Activated CD8-positive, alpha-beta memory T cell treated with anti-CD3 and anti-CD28 coated beads for 24 hours (primary cell): ENCODE measurements at regions not wholly inside any gene's neighbourhood (a gene's known extent, or its start where the extent isn't known, plus 50 kb on each side); places are given as distances from the start of the nearest gene placed in this dataset.
"Not testable (repeated sequence)": the region's sequence is repeated elsewhere in the genome, so short reads cannot be mapped to it uniquely, and the experiment has no call there.

Experiments
- DNase-seq: peaks from one replicate; pipeline ENCODE4 v3.0.0-alpha.2; 2020

DNA sequence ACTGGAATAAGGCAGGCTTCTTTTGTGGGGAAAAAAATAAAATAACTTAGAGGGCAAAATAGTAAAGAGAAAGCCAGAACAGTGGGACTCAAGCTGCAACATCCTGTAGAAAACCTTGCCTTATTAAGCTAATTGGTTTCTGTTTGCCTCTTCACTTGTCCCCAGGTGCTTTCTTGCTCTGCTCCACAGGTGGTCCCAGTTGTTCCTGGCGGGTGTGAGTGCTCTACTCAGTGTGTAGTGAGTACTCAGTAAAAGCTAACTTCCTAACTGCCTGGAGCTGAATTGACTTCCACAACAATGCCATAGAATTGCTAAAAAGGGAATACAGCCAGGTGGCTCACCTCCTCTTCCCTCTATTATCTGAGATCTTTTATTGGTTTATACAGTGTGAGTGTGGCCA lies 930.2 kb downstream of the C4orf33 start:
- DNase-seq, result no peak

GRCh38 chr4:130027973-130028372 lies 932.0 kb downstream of the C4orf33 start:
- no peak for DNase-seq

- DNase-seq, result no peak
Observed at GRCh38 chr4:130028552-130028951, 932.6 kb downstream of the C4orf33 start.

DNA sequence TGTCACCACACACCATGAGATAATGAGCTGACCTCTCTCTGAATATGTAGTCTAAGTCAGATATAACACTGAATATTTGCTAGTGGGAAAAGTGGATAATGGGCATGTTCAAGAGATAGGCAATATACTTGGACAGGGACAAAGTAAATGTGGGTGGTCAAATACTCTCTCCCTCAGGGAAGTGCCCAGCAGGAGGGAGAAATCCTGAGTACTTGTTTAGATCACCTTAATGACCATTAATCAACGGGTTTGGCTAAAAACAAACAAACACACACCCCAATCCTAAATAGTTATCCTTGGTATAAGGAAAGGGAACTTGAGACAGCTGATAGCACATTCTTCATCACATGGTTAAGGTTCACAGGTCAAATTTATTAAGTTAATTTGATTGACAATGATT lies 933.5 kb downstream of the C4orf33 start:
- no peak for DNase-seq

- no peak for DNase-seq
Observed at GRCh38 chr4:130031858-130032257, 935.9 kb downstream of the C4orf33 start.

DNA sequence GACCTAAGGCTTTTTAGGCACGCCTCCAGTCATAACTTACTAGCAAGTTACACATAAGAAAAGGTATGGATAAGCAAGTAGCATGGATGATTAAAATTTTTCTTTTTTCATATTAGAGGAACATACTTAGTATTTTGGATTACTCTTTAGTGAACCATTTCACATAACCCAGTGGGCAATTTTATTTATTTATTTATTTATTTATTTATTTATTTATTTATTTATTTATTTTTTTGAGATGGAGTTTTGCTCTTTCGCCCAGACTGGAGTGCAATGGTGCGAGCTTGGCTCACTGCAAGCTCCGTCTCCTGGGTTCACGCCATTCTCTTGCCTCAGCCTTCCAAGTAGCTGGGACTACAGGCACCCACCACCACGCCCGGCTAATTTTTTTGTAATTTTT lies 937.7 kb downstream of the C4orf33 start:
- DNase-seq, result not testable (repeated sequence)

DNA sequence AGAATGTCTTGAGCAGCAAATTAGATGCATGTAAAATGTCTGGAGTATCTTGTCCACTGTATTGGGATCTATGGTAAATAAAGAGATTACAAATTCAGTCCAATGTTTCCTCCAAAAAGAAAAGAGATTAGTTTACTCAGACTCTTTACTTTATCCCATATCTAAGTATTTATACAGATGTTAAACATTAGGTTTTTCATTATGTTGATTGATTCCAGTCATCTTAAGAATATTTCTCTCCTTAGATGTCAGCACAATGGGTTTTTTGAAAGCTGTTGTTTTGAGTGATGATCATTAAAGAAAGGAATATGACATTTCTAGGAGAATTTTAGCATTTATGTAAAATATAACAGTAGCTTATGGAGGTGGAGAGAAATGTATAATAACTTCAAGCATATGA lies 938.9 kb downstream of the C4orf33 start:
- DNase-seq, result no peak

- DNase-seq, result no peak
Observed at GRCh38 chr4:130035391-130035790, 939.4 kb downstream of the C4orf33 start.

DNA sequence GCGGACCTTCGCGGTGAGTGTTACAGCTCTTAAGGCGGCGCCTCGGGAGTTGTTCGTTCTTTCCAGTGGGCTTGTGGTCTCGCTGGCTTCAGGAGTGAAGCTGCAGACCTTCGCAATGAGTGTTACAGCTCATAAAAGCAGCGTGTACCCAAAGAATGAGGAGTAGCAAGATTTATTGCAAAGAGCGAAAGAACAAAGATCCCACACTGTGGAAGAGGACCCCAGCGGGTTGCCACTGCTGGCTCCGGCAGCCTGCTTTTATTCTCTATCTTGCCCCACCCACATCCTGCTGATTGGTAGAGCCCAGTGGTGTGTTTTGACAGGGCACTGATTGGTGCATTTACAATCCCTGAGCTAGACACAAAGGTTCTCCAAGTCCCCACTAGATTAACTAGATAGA lies 941.9 kb downstream of the C4orf33 start:
- DNase-seq, result not testable (repeated sequence)

DNA sequence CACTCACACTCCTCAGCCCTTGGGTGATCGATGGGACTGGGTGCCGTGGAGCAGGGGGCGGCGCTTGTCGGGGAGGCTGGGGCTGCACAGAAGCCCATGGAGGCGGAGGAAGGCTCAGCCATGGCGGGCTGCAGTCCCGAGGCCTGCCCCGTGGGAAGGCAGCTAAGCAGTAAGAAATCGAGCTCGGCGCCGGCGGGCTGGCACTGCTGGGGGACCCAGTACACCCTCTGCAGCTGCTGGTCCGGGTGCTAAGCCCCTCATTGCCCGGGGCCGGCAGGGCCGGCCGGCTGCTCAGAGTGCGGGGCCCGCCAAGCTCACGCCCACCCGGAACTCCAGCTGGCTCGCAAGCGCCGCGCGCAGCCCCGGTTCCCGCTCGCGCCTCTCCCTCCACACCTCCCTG lies 942.6 kb downstream of the C4orf33 start:
- not testable (repeated sequence) for DNase-seq

DNA sequence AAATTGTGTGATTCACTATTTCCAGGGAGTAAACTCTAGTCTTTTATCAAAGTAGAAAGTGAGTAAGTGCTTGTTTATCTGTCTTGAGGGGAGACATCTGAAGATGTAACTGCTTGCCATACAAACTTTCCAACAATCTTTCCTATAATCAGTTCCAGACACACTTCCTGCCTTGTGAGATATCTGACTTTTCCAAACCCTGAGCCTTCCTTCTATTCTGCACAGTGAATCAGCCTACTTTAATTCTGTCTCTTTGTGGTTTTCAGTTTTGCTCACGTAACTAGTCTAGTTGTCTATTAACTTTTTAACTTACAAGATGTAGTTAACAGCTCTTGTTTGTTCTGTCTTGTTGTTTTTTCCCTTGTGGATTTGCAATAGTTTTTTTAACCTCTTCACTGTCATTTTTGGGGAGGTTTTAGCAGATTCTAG lies 947.8 kb downstream of the C4orf33 start:
- DNase-seq, result no peak

GRCh38 chr4:130044788-130045531 lies 949.0 kb downstream of the C4orf33 start:
- DNase-seq, result no peak

- no peak for DNase-seq
Observed at GRCh38 chr4:130053723-130054122, 957.8 kb downstream of the C4orf33 start.

GRCh38 chr4:130054908-130055307 lies 959.0 kb downstream of the C4orf33 start:
- DNase-seq, result no peak

DNA sequence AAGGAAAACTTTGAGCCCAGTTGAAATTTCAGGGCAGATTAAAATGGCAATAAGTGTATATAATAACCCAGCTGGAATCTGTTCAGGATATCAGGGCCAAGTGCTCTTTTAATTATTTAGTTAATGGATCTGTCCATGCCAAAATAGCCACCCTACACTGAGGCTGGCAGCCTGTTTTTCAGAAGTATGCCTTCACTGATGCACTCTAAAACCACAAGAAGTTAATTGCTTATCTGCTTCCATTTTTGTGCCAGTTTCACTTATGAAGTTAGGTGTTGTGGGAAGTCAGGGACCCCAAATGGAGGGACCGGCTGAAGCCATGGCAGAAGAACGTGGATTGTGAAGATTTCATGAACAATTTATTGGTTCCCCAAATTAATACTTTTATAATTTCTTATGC lies 960.3 kb downstream of the C4orf33 start:
- no peak for DNase-seq

GRCh38 chr4:130064471-130064870 lies 968.5 kb downstream of the C4orf33 start:
- DNase-seq, result no peak

- no peak for DNase-seq
Observed at GRCh38 chr4:130067419-130067818, 971.5 kb downstream of the C4orf33 start.

DNA sequence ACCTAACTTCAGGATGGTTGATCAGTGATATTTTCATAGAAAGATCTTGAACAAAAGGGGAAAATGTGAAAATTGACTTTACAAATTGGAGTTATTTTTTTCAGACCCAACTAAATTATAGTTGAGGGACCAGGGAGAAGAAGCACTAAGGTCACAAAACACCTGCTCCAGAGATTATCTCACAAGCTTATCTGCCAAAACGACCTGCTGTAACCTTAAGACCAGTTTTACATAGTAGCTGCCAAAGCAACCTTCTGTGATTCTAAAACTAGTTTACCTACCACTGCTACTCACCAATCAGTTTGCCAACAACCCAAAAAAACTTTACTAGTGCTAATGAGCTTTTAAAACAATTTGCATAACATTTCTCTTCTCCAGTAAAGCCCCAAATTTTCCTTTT lies 972.1 kb downstream of the C4orf33 start:
- DNase-seq, result no peak

DNA sequence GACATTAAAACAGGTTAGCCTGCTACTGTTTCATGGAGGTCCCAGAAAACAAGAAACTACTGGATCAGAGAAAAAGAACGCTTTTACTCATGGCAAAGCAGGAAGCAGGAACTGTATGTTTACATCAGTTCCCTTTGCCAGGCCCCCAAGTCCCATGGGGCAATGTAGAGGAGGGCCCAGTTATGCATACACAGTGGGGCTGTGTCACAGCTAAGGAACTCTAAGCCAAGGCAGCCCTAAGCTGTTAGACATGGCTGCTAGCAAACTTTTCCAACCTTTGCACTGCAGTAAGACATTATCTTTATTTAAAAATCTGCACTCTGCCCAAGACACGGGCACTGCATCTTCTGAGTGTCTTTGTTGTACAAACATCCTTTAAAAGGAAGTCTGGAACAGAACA lies 975.8 kb downstream of the C4orf33 start:
- no peak for DNase-seq

DNA sequence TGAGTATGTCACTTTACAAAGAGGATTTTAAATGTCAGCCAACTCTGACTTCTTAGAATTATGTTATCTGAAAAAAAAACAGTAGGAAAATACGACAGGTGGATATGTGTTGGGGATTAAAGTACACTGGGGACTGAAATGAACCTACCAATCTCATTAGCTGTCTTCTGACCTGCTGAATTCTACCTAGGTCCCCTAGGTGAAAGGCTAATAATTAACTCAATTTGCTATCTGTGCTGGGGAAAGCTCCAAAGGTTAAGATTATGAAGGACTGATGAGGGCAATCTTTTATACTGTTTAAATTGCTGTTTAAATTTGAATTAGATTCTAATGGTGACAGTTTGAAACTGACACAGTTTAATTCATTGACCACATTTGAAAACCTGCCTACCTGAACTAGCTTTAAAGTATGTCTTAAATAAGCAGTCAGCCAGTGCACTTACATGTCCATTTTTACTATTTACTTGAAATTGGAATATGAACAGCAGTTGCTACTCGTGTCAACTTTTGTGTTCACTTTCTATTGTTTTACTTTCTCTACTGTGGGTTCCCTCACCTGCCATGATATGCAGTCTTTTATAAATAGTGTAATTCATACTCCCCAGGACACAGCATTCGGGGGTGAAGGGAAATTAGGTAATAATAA lies 977.3 kb downstream of the C4orf33 start:
- no peak for DNase-seq

- no peak for DNase-seq
Observed at GRCh38 chr4:130074096-130074495, 978.1 kb downstream of the C4orf33 start.

DNA sequence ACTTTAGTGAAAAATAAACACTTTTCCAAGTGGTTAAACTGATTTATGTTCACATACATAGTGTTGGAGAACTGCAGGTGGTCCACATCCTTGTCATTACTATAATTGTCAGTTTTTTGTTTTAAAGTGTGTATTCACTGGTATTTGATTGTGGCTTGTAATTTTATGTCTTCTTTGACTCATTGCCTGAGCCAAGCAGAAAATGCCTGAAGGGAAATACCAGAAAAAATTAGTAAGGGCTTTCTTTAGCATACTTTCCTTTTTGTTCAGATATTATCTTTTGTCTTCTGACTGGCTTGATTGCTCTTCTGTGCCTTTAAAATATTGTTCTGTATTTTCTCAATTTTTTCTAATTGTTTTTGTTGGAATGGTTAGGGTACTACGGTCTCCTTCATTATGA lies 981.3 kb downstream of the C4orf33 start:
- DNase-seq, result no peak

DNA sequence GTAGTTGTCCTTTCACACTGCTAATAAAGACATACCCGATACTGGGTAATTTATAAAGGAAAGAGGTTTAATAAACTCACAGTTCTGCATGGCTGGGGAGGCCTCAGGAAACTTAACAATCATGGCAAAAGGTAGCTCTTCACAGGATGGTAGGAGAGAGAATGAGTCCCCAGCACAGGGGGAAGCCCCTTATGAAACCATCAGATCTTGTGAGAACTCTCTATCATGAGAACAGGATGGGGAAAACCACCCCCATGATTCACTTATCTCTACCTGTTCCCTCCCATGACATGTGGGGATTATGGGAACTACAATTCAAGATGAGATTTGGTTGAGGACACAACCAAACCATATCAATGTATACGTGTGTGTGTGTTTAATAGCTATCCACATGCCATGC lies 983.1 kb downstream of the C4orf33 start:
- not testable (repeated sequence) for DNase-seq

DNA sequence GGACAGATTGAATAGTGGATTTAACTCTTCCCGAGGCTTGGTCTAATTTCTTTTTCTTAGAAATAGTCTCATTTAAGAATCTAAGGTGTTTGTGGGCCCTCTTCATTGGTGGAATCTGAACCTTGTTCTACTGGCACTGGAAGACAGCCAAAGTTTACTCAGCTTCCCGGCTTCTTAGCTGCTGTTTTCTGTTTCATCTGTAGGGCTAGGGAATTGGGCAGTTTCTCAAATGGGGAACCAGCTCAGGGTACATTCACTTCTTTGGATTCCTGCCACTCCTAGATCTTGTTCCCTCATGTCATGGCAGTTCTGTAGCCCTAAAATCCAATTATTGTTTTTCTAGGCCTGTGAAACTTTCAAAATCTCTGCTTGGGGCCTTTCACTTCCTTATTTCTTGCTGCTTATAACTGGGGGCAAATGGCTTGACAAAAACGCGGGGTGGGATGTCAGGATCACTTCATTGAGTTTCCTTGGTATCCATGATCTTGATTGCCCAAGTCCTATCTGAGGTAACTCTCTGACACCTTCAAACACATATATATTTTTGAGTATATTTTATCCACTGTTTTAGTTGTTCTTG lies 985.0 kb downstream of the C4orf33 start:
- DNase-seq, result no peak
